NCI-H460 (cell line): ENCODE measurements at regions not wholly inside any gene's neighbourhood (a gene's known extent, or its start where the extent isn't known, plus 50 kb on each side); places are given as distances from the start of the nearest gene placed in this dataset.

Experiments
- DNase-seq: peaks from one replicate; pipeline ENCODE4 v3.0.0-alpha.2; 2016; ENCODE audit warnings: low read depth; ENCODE audit errors: extremely low read depth

- DNase-seq, result no peak
Measured at GRCh38 chr2:16134436-16135165, 194.3 kb downstream of the MYCN start.

GRCh38 chr2:16130906-16131400, 190.6 kb downstream of the MYCN start:
- DNase-seq, result no peak

- DNase-seq, result no peak
Measured at GRCh38 chr2:16130541-16130880, 190.2 kb downstream of the MYCN start.

- DNase-seq, result no peak
Measured at GRCh38 chr2:16129716-16130540, 189.6 kb downstream of the MYCN start.

GRCh38 chr2:16128746-16129610, 188.6 kb downstream of the MYCN start:
- DNase-seq, result no peak

- DNase-seq, result no peak
Measured at GRCh38 chr2:16127958-16128357, 187.6 kb downstream of the MYCN start.

- no peak for DNase-seq
Measured at GRCh38 chr2:16127276-16127940, 187.1 kb downstream of the MYCN start.

GRCh38 chr2:16126517-16127275, 186.3 kb downstream of the MYCN start:
- no peak for DNase-seq

GRCh38 chr2:16125614-16126516, 185.5 kb downstream of the MYCN start:
- no peak for DNase-seq

GRCh38 chr2:16124881-16125613, 184.7 kb downstream of the MYCN start:
- no peak for DNase-seq

GRCh38 chr2:16123856-16124780, 183.8 kb downstream of the MYCN start:
- no peak for DNase-seq

- no peak for DNase-seq
Measured at GRCh38 chr2:16123421-16123820, 183.1 kb downstream of the MYCN start.

GRCh38 chr2:16122556-16122955, 182.2 kb downstream of the MYCN start:
- DNase-seq, result no peak

GRCh38 chr2:16121986-16122390, 181.6 kb downstream of the MYCN start:
- DNase-seq, result no peak

- DNase-seq, result no peak
Measured at GRCh38 chr2:16121231-16121985, 181.1 kb downstream of the MYCN start.

GRCh38 chr2:16120591-16121180, 180.3 kb downstream of the MYCN start:
- no peak for DNase-seq
